SK-N-SH (cell line): ENCODE measurements at regions not wholly inside any gene's neighbourhood (a gene's known extent, or its start where the extent isn't known, plus 50 kb on each side); places are given as distances from the start of the nearest gene placed in this dataset.

ENCODE experiments used
- CTCF ChIA-PET: fragments of 300-600, 350-600 bp; formaldehyde crosslinking; extraction: SDS; loops from one replicate; lab custom pipeline; 2021; lab: Yijun Ruan, JAX
- POLR2A ChIA-PET: fragments of 350-600 bp; sonication (Branson Sonifier 250); formaldehyde crosslinking; extraction: SDS; loops from one replicate; lab custom pipeline; 2020; ENCODE audit warnings: antibody characterized with exemption, inconsistent platforms; lab: Yijun Ruan, JAX
- DNase-seq: peaks from one replicate; pipeline ENCODE4 v3.0.0; 2012
- H2AFZ ChIP-seq: fragments of 200-600 bp; sonication (generic); 2 replicates; pipeline ENCODE4 v1.8.1; 2016; ENCODE audit warnings: antibody characterized with exemption, mild to moderate bottlenecking, low read depth
- H3F3A ChIP-seq: fragments of 200-600 bp; sonication (generic); replicated peaks from 2 replicates; pipeline ENCODE3; 2016; ENCODE audit warnings: antibody characterized with exemption, mild to moderate bottlenecking; ENCODE audit not compliant: insufficient read depth
- H3K27ac ChIP-seq, 2 experiments: fragments of 200-500 bp in 1 of 2; fragments of 200-600 bp in 1 of 2; sonication (Bioruptor generic) in 1 of 2; sonication (generic), shearing (Covaris generic) in 1 of 2; 2 replicates each; pipeline versions ENCODE4 v1.5.1 to v1.6.1; 2014 to 2016; ENCODE audit warnings: low read depth in 2 of 2, inconsistent platforms in 1 of 2, low read length in 1 of 2, mild to moderate bottlenecking in 1 of 2, mixed read lengths in 1 of 2
- H3K27me3 ChIP-seq: fragments of 200-600 bp; sonication (generic), shearing (Covaris generic); 2 replicates; pipeline ENCODE4 v1.6.1; 2016; ENCODE audit warnings: mixed run types; ENCODE audit not compliant: insufficient read depth
- H3K36me3 ChIP-seq, 2 experiments: fragments of 200-500 bp in 1 of 2; fragments of 200-600 bp in 1 of 2; sonication (Bioruptor generic) in 1 of 2; sonication (generic) in 1 of 2; replicated peaks in 1 of 2; 2 replicates each; pipeline versions ENCODE3 to v1.5.1; 2014 to 2016; ENCODE audit warnings: low read length in 1 of 2, mild to moderate bottlenecking in 1 of 2; ENCODE audit not compliant: insufficient read depth in 2 of 2, control insufficient read depth in 1 of 2
- H3K4me1 ChIP-seq, 2 experiments: fragments of 200-500 bp in 1 of 2; fragments of 200-600 bp in 1 of 2; sonication (Bioruptor generic) in 1 of 2; sonication (generic), shearing (Covaris generic) in 1 of 2; 2 replicates each; pipeline versions ENCODE4 v1.5.1 to v1.6.1; 2014 to 2016; ENCODE audit warnings: low read depth in 1 of 2, low read length in 1 of 2, mixed run types in 1 of 2; ENCODE audit not compliant: insufficient read depth in 2 of 2, control insufficient read depth in 1 of 2
- H3K4me2 ChIP-seq: fragments of 200-600 bp; sonication (generic), shearing (Covaris generic); 2 replicates; pipeline ENCODE4 v1.6.1; 2017; ENCODE audit warnings: mixed run types
- H3K4me3 ChIP-seq, 2 experiments: fragments of 200-500 bp in 1 of 2; fragments of 200-600 bp in 1 of 2; sonication (Bioruptor generic) in 1 of 2; sonication (generic), shearing (Covaris generic) in 1 of 2; 2 replicates each; pipeline versions ENCODE4 v1.5.1 to v1.8.1; 2014 to 2016; ENCODE audit warnings: low read depth in 2 of 2, inconsistent platforms in 1 of 2, low read length in 1 of 2, mild to moderate bottlenecking in 1 of 2, mixed read lengths in 1 of 2, moderate library complexity in 1 of 2
- H3K79me2 ChIP-seq: fragments of 200-600 bp; sonication (generic); 2 replicates; pipeline ENCODE4 v1.8.1; 2017; ENCODE audit warnings: mild to moderate bottlenecking; ENCODE audit not compliant: insufficient read depth
- H3K9ac ChIP-seq: fragments of 200-600 bp; sonication (generic); 2 replicates; pipeline ENCODE4 v1.6.1; 2017; ENCODE audit warnings: mixed run types
- H3K9me2 ChIP-seq: fragments of 200-600 bp; sonication (generic); 2 replicates; pipeline ENCODE4 v1.6.1; 2017; ENCODE audit warnings: mixed run types
- H3K9me3 ChIP-seq: fragments of 200-600 bp; sonication (generic); 2 replicates; pipeline ENCODE4 v1.6.1; 2017; ENCODE audit warnings: mixed run types, mild to moderate bottlenecking, moderate library complexity
- H4K20me1 ChIP-seq: fragments of 200-600 bp; sonication (generic); 2 replicates; pipeline ENCODE4 v1.6.1; 2017; ENCODE audit warnings: mild to moderate bottlenecking, mixed run types; ENCODE audit not compliant: insufficient read depth
- CHD2 ChIP-seq: fragments of 150-350 bp; IDR thresholded peaks from 2 replicates; pipeline ENCODE4 v1.6.1; 2018; ENCODE audit warnings: low read length; ENCODE audit not compliant: partially characterized antibody
- EP300 ChIP-seq, 2 experiments: IDR thresholded peaks; 2 replicates each; pipeline versions ENCODE4 v1.4.0 to v1.6.1; 2012; ENCODE audit warnings: borderline replicate concordance in 1 of 2, low read depth in 1 of 2, low read length in 1 of 2
- EZH2phosphoT487 ChIP-seq: fragments of 200-600 bp; sonication (generic); IDR thresholded peaks from 2 replicates; pipeline ENCODE4 v1.6.1; 2017; ENCODE audit warnings: low read depth, mixed run types, mild to moderate bottlenecking, antibody characterized with exemption, moderate library complexity, borderline replicate concordance
- FOXJ3 ChIP-seq: sonication (generic); formaldehyde crosslinking; IDR thresholded peaks from 2 replicates; pipeline ENCODE4 v1.5.1; 2020; ENCODE audit warnings: mild to moderate bottlenecking, missing genetic modification reagents
- FOXM1 ChIP-seq: IDR thresholded peaks from 2 replicates; pipeline ENCODE4 v1.4.0; 2012; ENCODE audit warnings: low read depth, mild to moderate bottlenecking
- GABPA ChIP-seq: IDR thresholded peaks from 2 replicates; pipeline ENCODE4 v1.4.0; 2012; ENCODE audit warnings: low read depth, mild to moderate bottlenecking
- GATA2 ChIP-seq: sonication (generic); formaldehyde crosslinking; IDR thresholded peaks from 2 replicates; pipeline ENCODE4 v1.5.0; 2020; ENCODE audit warnings: mild to moderate bottlenecking, missing genetic modification reagents
- MEF2A ChIP-seq: IDR thresholded peaks from 2 replicates; pipeline ENCODE4 v1.4.0; 2012; ENCODE audit warnings: low read depth, borderline replicate concordance
- NFIC ChIP-seq: IDR thresholded peaks from 2 replicates; pipeline ENCODE4 v1.4.0; 2012; ENCODE audit warnings: borderline replicate concordance
- POLR2AphosphoS5 ChIP-seq: IDR thresholded peaks from 2 replicates; pipeline ENCODE4 v1.6.1; 2012; ENCODE audit warnings: low read depth, low read length
- REST ChIP-seq: IDR thresholded peaks from 2 replicates; pipeline ENCODE4 v1.6.1; 2012; ENCODE audit warnings: mild to moderate bottlenecking, low read depth, low read length, moderate library complexity
- RFX5 ChIP-seq: IDR thresholded peaks from 2 replicates; pipeline ENCODE4 v1.6.1; 2012; ENCODE audit warnings: mild to moderate bottlenecking, improper control_type of control experiment, low read length
- RXRA ChIP-seq: IDR thresholded peaks from 2 replicates; pipeline ENCODE4 v1.4.0; 2012; ENCODE audit warnings: low read depth, mild to moderate bottlenecking, borderline replicate concordance
- TEAD4 ChIP-seq: IDR thresholded peaks from 2 replicates; pipeline ENCODE4 v1.4.0; 2012; ENCODE audit warnings: mild to moderate bottlenecking, borderline replicate concordance; ENCODE audit not compliant: insufficient read depth
- WGBS: methylation state at CpG from one replicate; pipeline ENCODE4 v1.1.6; 2017; ENCODE audit warnings: low lambda C conversion rate; 5-methylcytosine and 5-hydroxymethylcytosine counted together
- TF ChIP-seq, protein P1 (sequence below): IDR thresholded peaks from 2 replicates; pipeline ENCODE4; 2012
- TF ChIP-seq, protein P2 (sequence below): fragments of 150-350 bp; IDR thresholded peaks from 2 replicates; pipeline ENCODE4 v1.6.1; 2016; ENCODE audit warnings: mild to moderate bottlenecking, low read depth, low read length
- TF ChIP-seq, protein P3 (sequence below): fragments of 150-350 bp; IDR thresholded peaks from 2 replicates; pipeline ENCODE4 v1.6.1; 2017; ENCODE audit warnings: antibody characterized with exemption, low read length, low read depth, borderline replicate concordance

- no peak for TF ChIP-seq MEF2A
- TF ChIP-seq EZH2phosphoT487, result no peak
Observed at GRCh38 chr2:145495590-145495989, 975.7 kb upstream of the ZEB2 start (continued).

- CTCF ChIA-PET, result no interaction called here
Observed at GRCh38 chr2:145494441-145494840, 974.5 kb upstream of the ZEB2 start.

More at GRCh38 chr2:145494441-145494840, 974.5 kb upstream of the ZEB2 start:
- Histone ChIP-seq H3K27ac (no peak overlapping the region), H2AFZ (no peak overlapping the region), H3K9me3 (no peaks in the 10 kb centered on the region), H3K9me2 (peaks cover 2% of the 10 kb centered on the region; the same call in 1 of the 2 replicates), H3K9ac (no peak overlapping the region), H3K79me2 (no peaks in the 10 kb centered on the region), H3K4me2 (no peak overlapping the region), H3K27me3 (no peaks in the 10 kb centered on the region), H3K4me1 (no peaks in the 10 kb centered on the region; a peak in 1 of 4 replicates), H3F3A (no peaks in the 10 kb centered on the region), H4K20me1 (no peaks in the 10 kb centered on the region), H3K36me3 (no peaks in the 10 kb centered on the region), H3K4me3 (no peak overlapping the region)
- POLR2A ChIA-PET, result no interaction called here
- no peak for DNase-seq
- TF ChIP-seq FOXJ3 (CRISPR knock-in tag) (no peak), EP300 (IDR thresholded peaks at IDR 0.05; ENCODE audit: borderline replicate concordance in 1 of 2, low read depth in 1 of 2, low read length in 1 of 2) (no peak), TEAD4 (no peak), GABPA (no peak), RXRA (no peak), NFIC (no peak), EZH2phosphoT487 (no peak), GATA2 (CRISPR knock-in tag) (no peak), CHD2 (no peak), POLR2AphosphoS5 (no peak), RFX5 (no peak), REST (no peak), FOXM1 (no peak)
- TF ChIP-seq, protein P1, sequence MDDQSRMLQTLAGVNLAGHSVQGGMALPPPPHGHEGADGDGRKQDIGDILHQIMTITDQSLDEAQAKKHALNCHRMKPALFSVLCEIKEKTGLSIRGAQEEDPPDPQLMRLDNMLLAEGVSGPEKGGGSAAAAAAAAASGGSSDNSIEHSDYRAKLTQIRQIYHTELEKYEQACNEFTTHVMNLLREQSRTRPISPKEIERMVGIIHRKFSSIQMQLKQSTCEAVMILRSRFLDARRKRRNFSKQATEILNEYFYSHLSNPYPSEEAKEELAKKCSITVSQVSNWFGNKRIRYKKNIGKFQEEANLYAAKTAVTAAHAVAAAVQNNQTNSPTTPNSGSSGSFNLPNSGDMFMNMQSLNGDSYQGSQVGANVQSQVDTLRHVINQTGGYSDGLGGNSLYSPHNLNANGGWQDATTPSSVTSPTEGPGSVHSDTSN, result no peak
- TF ChIP-seq, protein P2, sequence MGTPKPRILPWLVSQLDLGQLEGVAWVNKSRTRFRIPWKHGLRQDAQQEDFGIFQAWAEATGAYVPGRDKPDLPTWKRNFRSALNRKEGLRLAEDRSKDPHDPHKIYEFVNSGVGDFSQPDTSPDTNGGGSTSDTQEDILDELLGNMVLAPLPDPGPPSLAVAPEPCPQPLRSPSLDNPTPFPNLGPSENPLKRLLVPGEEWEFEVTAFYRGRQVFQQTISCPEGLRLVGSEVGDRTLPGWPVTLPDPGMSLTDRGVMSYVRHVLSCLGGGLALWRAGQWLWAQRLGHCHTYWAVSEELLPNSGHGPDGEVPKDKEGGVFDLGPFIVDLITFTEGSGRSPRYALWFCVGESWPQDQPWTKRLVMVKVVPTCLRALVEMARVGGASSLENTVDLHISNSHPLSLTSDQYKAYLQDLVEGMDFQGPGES, result no peak
- TF ChIP-seq, protein P3, sequence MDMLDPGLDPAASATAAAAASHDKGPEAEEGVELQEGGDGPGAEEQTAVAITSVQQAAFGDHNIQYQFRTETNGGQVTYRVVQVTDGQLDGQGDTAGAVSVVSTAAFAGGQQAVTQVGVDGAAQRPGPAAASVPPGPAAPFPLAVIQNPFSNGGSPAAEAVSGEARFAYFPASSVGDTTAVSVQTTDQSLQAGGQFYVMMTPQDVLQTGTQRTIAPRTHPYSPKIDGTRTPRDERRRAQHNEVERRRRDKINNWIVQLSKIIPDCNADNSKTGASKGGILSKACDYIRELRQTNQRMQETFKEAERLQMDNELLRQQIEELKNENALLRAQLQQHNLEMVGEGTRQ, result no peak
- WGBS, result 58% methylated on average over 1 of the region's 1 CpG
